ENCODE measurements at regions not wholly inside any gene's neighbourhood (a gene's known extent, or its start where the extent isn't known, plus 50 kb on each side); places are given as distances from the start of the nearest gene placed in this dataset.

- no peak for DNase-seq
- H3K27me3 ChIP-seq: no peaks in the 10 kb centered on the region
- H3K27ac ChIP-seq: no peak overlapping the region
- 91 to 93% methylated on average over 7 of the region's 7 CpGs for WGBS, 2 donors
- no peaks in the 10 kb centered on the region for H3K9me3 ChIP-seq
- no peaks in the 10 kb centered on the region for H3K36me3 ChIP-seq (ENCODE audit: low read depth, missing control alignments)
- TF ChIP-seq, protein P1, sequence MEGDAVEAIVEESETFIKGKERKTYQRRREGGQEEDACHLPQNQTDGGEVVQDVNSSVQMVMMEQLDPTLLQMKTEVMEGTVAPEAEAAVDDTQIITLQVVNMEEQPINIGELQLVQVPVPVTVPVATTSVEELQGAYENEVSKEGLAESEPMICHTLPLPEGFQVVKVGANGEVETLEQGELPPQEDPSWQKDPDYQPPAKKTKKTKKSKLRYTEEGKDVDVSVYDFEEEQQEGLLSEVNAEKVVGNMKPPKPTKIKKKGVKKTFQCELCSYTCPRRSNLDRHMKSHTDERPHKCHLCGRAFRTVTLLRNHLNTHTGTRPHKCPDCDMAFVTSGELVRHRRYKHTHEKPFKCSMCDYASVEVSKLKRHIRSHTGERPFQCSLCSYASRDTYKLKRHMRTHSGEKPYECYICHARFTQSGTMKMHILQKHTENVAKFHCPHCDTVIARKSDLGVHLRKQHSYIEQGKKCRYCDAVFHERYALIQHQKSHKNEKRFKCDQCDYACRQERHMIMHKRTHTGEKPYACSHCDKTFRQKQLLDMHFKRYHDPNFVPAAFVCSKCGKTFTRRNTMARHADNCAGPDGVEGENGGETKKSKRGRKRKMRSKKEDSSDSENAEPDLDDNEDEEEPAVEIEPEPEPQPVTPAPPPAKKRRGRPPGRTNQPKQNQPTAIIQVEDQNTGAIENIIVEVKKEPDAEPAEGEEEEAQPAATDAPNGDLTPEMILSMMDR (IDR thresholded peaks at IDR 0.05): no peak
- no peak for TF ChIP-seq POLR2A (IDR thresholded peaks at IDR 0.05)
- H3K4me1 ChIP-seq: no peaks in the 10 kb centered on the region
- intact Hi-C loops (cut with DNase I; ENCODE audit: low total_unique reads): no loop called here
- H3K4me3 ChIP-seq: no peak overlapping the region
These were observed 150.2 kb upstream of the FZD8 start for GRCh38 chr10:35792291-35792690.

DNA sequence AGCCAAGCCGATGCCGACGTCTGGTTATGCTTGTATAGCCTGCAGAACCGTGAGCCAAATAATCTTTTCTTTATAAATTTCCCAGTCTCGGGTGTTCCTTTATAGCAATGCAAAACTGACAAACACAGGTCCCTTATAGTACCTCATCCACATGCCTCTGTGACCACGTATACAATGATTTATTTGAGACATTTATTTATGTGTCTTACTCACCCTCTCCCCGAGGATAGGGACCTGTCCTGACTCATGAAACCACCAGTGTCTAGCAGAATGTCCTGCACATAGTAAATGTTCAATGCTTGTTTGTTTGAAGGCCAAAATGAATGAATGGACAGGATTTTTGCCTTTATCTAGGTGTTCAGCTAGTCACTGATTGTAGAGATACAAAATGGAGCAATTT is 147.9 kb upstream of the FZD8 start:
- intact Hi-C loops (cut with DNase I; ENCODE audit: low total_unique reads): no loop called here
- no peak overlapping the region for H3K27ac ChIP-seq
- DNase-seq: no peak
- TF ChIP-seq POLR2A (IDR thresholded peaks at IDR 0.05): no peak
- TF ChIP-seq, protein P1 (IDR thresholded peaks at IDR 0.05): no peak
- no peaks in the 10 kb centered on the region for H3K27me3 ChIP-seq
- no peaks in the 10 kb centered on the region for H3K36me3 ChIP-seq (ENCODE audit: low read depth, missing control alignments)
- 82 to 92% methylated on average over 7 of the region's 7 CpGs for WGBS, 2 donors
- H3K4me1 ChIP-seq: no peaks in the 10 kb centered on the region
- no peak overlapping the region for H3K4me3 ChIP-seq
- H3K9me3 ChIP-seq: no peaks in the 10 kb centered on the region

GRCh38 chr10:35784751-35785150 is 142.7 kb upstream of the FZD8 start:
- Histone ChIP-seq H3K27ac (no peak overlapping the region), H3K27me3 (no peaks in the 10 kb centered on the region), H3K36me3 (ENCODE audit: low read depth, missing control alignments) (no peaks in the 10 kb centered on the region), H3K4me1 (peaks cover 4% of the 10 kb centered on the region), H3K4me3 (no peak overlapping the region), H3K9me3 (no peaks in the 10 kb centered on the region)
- intact Hi-C loops (cut with DNase I; ENCODE audit: low total_unique reads): no loop called here
- no peak for TF ChIP-seq POLR2A (IDR thresholded peaks at IDR 0.05)
- TF ChIP-seq, protein P1 (IDR thresholded peaks at IDR 0.05): no peak
- DNase-seq: no peak
- WGBS, 2 donors: 94 to 95% methylated on average over 5 of the region's 5 CpGs

DNA sequence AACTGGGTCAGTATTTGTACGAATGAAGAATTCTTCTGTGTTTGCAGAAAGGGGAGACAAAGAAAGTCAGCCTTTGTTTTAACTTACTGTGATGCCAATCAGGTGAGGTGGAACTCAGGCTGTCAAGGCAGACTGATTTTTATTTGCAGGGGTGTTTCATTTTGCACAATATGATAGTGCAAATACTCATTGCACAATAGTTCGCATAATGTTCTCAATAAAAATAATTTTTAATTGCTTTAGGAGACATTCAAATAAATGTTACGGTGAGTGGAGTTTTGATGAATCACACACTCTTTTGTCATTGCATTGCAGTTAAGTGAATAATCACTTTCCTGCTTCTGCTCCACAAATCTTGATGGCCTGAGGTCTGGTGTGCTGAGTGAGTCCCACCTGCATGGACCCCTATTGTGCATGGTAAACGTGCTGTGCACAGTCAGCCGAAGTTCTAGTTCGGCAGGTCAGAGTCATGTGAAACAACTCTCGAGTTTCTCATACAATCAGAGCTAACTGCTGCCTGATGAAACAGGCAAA is 141.3 kb upstream of the FZD8 start:
- intact Hi-C loops (cut with DNase I; ENCODE audit: low total_unique reads): no loop called here
- no peak for DNase-seq
- no peaks in the 10 kb centered on the region for H3K27me3 ChIP-seq
- no peaks in the 10 kb centered on the region for H3K36me3 ChIP-seq (ENCODE audit: low read depth, missing control alignments)
- H3K9me3 ChIP-seq: no peaks in the 10 kb centered on the region
- WGBS, 2 donors: 56 to 62% methylated on average over 7 of the region's 7 CpGs
- H3K27ac ChIP-seq: no peak overlapping the region
- peaks cover 4% of the 10 kb centered on the region for H3K4me1 ChIP-seq
- TF ChIP-seq POLR2A (IDR thresholded peaks at IDR 0.05): no peak
- TF ChIP-seq, protein P1 (IDR thresholded peaks at IDR 0.05): no peak
- H3K4me3 ChIP-seq: no peak overlapping the region

GRCh38 chr10:35781643-35782035 is 139.5 kb upstream of the FZD8 start:
- no peak overlapping the region for H3K27ac ChIP-seq
- H3K27me3 ChIP-seq: no peaks in the 10 kb centered on the region
- no peaks in the 10 kb centered on the region for H3K9me3 ChIP-seq
- no peaks in the 10 kb centered on the region for H3K36me3 ChIP-seq (ENCODE audit: low read depth, missing control alignments)
- no peak for DNase-seq
- H3K4me3 ChIP-seq: no peak overlapping the region
- H3K4me1 ChIP-seq: peaks cover 6% of the 10 kb centered on the region
- 61 to 71% methylated on average over 5 of the region's 5 CpGs for WGBS, 2 donors
- intact Hi-C loops (cut with DNase I; ENCODE audit: low total_unique reads): no loop called here
- TF ChIP-seq, protein P1 (IDR thresholded peaks at IDR 0.05): no peak
- no peak for TF ChIP-seq POLR2A (IDR thresholded peaks at IDR 0.05)
